Erythroblast (primary cell): ENCODE measurements at regions not wholly inside any gene's neighbourhood (a gene's known extent, or its start where the extent isn't known, plus 50 kb on each side); places are given as distances from the start of the nearest gene placed in this dataset.

ENCODE experiments used
- GATA1 ChIP-seq: IDR thresholded peaks from 2 replicates; pipeline ENCODE4 v1.6.1; 2011; ENCODE audit warnings: low read depth, mild to moderate bottlenecking, control low read depth, low read length, moderate library complexity
- POLR2A ChIP-seq: IDR thresholded peaks from 2 replicates; pipeline ENCODE4 v1.6.1; 2011; ENCODE audit warnings: mild to moderate bottlenecking, low read length

DNA sequence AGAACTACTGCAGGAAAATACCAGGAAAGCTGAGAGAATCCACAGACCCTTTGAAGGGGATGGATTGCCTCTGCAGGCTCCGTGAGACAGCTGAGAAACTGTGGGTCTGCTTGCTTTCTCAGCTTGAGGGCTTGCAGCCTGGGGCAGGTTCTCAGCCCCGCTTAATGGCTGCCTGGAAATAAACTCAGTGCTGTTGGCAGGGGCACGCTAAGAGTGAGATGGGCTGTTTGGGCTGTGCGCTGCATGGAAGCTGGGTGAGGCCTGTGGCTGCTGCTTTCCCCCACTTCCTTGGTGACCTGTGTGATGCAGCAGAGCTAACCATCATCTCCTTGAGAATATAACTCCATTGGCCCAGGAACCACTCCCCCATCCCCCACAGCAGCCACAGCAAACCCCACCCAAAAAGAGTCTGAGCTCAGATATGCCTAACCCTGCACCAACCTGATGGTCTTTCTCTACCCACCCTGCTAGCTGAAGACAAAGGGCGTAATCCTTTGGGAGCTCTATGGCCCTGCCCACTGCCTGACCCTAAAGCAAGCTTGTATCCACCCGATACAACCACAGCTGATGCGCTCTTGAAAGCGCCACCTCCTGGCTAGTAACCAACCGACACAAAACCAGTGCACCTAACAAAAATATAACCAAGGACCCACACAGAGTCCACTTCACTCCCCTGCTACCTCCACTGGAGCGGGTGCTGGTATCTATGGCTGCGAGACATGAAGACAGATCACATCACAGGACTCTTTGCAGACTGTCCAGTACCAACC is 800.6 kb upstream of the MAP3K7 start:
- TF ChIP-seq POLR2A (no peak), GATA1 (no peak)
